GM21723 (cell line): ENCODE measurements at regions not wholly inside any gene's neighbourhood (a gene's known extent, or its start where the extent isn't known, plus 50 kb on each side); places are given as distances from the start of the nearest gene placed in this dataset.
"Not testable (repeated sequence)": the region's sequence is repeated elsewhere in the genome, so short reads cannot be mapped to it uniquely, and the experiment has no call there.

Experiments
- ATAC-seq: cut with Tn5 transposase; IDR thresholded peaks from one replicate; pipeline ENCODE4 v1.9.1; 2021; ENCODE audit warnings: mild to moderate bottlenecking, moderate library complexity; ENCODE audit not compliant: unreplicated experiment

- ATAC-seq = not testable (repeated sequence)
These were observed 411.1 kb downstream of the RPS24 start for GRCh38 chr10:78444741-78445140.

DNA sequence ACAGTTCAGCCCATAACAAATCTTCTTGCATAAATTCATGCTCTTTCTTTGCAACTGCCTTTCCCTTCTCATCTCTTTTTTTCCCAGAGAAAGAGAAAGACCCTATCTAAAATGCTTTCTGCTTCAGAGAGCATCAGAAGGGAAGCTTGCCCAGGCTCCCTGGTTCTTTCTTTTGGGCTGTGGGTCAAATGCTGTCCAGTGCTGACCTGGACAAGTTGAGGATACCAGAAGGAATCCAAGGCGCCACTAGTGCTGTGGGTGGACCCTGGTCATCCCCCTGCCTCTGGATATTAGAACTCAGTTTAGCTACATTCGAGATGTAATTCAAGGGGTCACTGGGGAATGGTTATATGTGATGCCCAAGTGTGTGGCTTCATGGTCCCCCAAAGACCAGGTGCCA lies 411.6 kb downstream of the RPS24 start:
- ATAC-seq = no peak

DNA sequence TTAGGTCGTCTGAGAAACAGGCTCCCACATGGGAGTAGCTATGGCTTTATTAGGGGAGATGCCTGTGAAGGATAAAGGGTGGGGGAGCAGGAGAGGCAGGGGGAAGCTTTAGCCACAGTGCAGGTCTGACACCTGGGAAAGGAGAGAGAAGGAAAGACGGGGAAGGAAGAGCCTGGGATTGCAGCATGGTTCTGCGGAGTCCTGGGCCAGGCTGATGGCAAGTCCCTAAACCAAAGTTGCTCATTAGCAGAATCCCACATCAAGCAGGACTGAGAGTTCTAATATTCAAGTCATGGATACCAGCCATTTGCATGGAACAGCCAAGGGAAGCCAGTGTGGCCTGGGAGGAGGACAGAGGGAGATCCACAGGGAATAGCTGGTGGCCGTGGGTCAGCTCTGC lies 414.8 kb downstream of the RPS24 start:
- no peak for ATAC-seq

GRCh38 chr10:78448994-78449418 lies 415.3 kb downstream of the RPS24 start:
- no peak for ATAC-seq

- ATAC-seq = no peak
These were observed 415.9 kb downstream of the RPS24 start for GRCh38 chr10:78449554-78449953.

DNA sequence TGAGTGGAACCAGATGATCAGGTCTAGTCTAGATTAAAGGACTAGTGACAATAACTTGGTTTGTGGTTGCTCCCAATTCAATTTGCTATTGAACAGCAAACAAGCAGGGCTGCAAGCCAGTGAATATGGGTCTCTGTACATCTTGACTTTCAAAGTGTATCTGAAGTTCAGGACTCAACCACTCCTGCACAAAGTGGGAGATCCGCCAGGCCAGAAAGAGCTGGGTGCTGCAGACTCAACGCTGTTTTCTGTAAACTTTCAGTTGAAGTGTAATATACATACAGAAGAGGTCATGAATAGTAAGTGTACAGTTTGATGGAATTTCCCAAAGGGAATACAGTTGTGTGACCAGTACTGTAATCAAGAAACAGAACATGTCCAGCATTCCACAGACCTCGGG lies 416.6 kb downstream of the RPS24 start:
- ATAC-seq = no peak

- no peak for ATAC-seq
These were observed 417.3 kb downstream of the RPS24 start for GRCh38 chr10:78450807-78451485.

- no peak for ATAC-seq
These were observed 417.9 kb downstream of the RPS24 start for GRCh38 chr10:78451592-78451991.

GRCh38 chr10:78454123-78454645 lies 420.5 kb downstream of the RPS24 start:
- ATAC-seq = no peak

DNA sequence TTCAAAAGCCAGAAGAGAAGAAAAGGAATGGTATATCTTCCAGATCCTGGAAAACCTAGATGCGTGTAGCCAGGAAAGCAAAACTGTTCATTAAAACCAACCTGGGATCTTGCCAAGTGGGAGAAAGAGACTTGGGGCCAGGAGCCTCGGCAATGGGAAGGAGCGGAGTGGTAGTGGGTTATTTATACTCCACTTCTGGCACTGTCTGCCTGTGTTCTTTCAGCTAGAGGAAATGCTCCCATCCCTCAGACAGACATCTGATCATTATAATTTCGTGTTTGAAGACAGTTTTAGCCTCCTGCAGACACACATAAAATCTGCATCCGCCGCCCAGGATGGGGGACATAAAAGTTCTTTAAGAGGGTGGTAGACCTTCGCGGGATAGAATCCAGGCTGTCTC lies 421.6 kb downstream of the RPS24 start:
- ATAC-seq = no peak

DNA sequence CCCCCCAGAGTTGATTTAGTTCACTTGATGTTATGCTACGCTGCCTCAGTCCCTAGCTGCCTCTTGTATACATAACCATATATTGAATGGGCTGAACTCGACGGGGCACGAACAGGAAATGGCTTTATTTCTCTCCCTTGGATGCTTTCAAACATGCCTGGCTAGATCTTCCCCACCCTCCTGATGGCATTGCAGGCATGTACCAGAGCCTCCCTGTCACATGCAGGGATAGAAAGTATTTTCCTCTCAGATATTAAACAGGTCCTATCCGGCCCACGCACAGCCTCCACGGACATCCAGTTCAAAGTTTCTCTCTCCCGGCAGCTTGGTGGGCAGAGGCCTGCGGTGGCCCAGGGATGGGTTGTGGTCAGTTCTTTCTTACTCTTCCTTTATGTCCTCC lies 422.1 kb downstream of the RPS24 start:
- no peak for ATAC-seq

GRCh38 chr10:78456649-78457400 lies 423.2 kb downstream of the RPS24 start:
- ATAC-seq = no peak

GRCh38 chr10:78457804-78458482 lies 424.3 kb downstream of the RPS24 start:
- no peak for ATAC-seq

- no peak for ATAC-seq
These were observed 425.4 kb downstream of the RPS24 start for GRCh38 chr10:78458983-78459638.

DNA sequence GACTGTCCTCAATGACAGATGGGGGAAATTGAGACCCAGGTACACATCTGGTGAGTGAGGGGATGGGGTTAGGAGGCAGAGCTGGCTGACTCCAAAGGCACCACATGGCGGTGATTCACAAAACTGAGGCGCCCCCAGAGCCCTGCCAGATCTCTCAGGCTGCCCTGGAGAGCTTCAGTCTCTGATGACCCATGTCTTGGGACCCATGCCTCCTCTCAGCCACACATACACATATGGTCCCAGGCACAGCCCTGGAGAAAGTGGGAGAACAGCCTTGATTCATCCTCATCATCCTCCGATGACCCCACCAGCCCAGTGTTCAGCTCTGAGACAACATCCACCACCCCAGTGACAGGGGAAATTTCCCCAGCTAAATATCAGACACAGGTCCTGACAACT lies 426.0 kb downstream of the RPS24 start:
- ATAC-seq = no peak

- no peak for ATAC-seq
These were observed 426.5 kb downstream of the RPS24 start for GRCh38 chr10:78460204-78460603.

DNA sequence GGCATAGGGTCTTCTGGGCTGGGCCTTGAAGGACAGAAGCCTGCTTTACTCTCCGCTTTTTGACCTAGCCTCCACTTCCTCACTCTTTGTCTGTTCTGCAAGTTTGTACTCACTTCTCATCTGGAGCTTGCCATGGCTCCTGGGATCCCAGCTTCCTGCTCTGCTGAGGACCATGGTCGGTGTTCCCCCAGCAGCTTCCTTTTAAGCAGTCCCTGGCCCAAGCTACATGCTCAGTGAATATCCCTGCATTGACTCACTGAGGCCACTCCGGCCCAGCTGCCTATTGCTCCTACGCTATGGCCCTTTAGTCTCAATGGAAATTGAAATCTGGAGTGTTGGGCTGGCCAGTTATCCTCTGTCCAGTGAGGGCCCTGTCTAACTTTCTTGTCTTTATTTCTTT lies 427.7 kb downstream of the RPS24 start:
- no peak for ATAC-seq

DNA sequence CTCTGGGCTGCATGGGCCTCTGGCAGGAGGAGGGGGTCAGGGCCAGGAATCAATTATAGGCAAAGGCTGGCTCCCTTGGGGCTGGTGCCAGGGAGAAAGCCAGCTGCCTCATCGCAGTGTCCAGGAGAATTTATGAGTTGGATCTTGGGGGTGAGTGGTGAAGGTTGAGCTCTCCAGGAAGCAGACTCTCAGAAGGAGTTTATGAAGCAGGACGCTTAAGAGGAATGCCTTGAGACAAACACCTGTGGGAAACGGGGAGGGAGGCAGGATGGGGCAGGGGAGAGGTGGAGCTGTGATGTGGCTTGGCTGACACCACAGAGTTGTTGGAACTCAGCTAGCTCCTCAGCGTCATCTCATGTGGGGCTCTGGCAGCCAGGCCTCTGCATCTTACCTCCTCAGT lies 428.5 kb downstream of the RPS24 start:
- ATAC-seq = no peak

- no peak for ATAC-seq
These were observed 429.1 kb downstream of the RPS24 start for GRCh38 chr10:78462726-78463228.

- ATAC-seq = no peak
These were observed 430.6 kb downstream of the RPS24 start for GRCh38 chr10:78464118-78464855.
